GM19397 (cell line): ENCODE measurements at regions not wholly inside any gene's neighbourhood (a gene's known extent, or its start where the extent isn't known, plus 50 kb on each side); places are given as distances from the start of the nearest gene placed in this dataset.
"Not testable (repeated sequence)": the region's sequence is repeated elsewhere in the genome, so short reads cannot be mapped to it uniquely, and the experiment has no call there.

Experiments used
- ATAC-seq: cut with Tn5 transposase; IDR thresholded peaks from one replicate; pipeline ENCODE4 v1.9.1; 2021; ENCODE audit warnings: mild to moderate bottlenecking, moderate library complexity; ENCODE audit not compliant: unreplicated experiment

- ATAC-seq: no peak
Measured at GRCh38 chr4:94011190-94011589, 182.6 kb downstream of the ATOH1 start.

GRCh38 chr4:94014484-94015136 lies 186.1 kb downstream of the ATOH1 start:
- ATAC-seq: no peak

GRCh38 chr4:94015956-94016355 lies 187.4 kb downstream of the ATOH1 start:
- ATAC-seq: no peak

DNA sequence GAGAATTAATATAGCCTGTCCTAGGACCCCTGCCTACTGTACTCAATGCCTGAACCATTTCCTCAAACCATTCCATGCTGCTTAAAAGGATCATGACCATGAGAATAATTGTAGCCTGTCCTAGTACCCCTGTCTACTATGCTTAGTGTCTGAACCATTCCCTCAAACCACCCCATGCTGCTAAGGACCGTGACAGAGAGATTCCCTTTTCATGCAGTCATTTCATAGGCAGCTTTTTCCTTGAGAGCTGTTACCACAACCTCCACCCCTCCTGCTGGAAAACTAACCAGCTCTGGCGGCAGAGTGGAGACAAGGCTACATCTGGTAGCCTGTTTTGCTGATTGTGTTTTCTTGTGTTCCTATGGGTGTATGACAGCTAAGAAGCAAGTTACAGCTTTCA lies 174.9 kb upstream of the SMARCAD1 start:
- no peak for ATAC-seq

GRCh38 chr4:94036964-94037363 lies 170.7 kb upstream of the SMARCAD1 start:
- ATAC-seq: no peak

- no peak for ATAC-seq
Measured at GRCh38 chr4:94038195-94038594, 169.5 kb upstream of the SMARCAD1 start.

DNA sequence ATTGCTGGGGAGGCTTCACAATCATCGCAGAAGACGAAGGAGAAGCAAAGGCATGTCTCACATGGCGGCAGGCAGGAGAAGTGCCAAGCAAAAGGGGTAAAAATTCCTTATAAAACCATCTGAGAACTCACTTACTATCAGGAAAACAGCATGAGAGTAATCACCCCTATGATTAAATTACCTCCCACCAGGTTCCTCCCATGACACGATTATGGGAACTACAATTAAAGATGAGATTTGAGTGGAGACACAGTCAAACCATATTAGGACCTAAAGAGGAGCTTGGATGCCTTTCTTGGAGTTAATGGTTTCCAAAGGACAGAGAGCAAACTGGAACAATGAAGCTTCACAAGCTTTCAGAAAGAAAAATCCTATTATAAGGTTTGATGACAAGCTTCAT lies 168.4 kb upstream of the SMARCAD1 start:
- ATAC-seq: no peak

DNA sequence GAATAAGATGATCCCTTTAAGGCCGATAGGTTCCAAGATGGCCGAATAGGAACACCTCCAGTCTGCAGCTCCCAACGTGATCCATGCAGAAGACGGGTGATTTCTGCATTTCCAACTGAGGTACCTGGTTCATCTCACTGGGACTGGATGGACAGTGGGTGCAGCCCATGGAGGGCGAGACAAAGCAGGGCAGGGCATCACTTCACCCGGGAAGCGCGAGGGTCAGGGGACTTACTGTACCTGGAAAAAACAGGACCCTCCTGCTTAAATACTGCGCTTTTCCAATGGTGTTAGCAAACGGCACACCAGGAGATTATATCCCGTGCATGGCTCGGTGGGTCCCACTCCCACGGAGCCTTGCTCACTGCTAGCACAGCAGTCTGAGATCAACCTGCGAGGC lies 163.2 kb upstream of the SMARCAD1 start:
- not testable (repeated sequence) for ATAC-seq

DNA sequence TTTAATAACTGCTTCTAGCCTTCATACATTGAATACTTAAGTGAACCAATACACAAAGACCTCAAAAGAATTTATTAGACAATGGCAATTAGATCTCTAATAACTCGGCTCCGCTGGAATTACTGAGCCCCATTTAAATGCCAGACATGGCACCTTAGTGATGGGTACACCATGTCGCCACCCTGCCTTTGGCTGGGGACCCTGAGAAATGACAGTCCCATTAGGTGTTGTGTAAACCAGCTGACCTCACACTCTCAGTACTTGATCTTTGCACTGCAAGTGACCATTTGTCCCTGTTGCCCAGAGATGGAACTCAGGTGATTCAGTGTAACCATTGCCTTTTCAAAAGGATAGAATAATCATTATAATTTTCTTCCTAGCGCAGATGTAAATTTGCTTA lies 144.6 kb upstream of the SMARCAD1 start:
- ATAC-seq: no peak

DNA sequence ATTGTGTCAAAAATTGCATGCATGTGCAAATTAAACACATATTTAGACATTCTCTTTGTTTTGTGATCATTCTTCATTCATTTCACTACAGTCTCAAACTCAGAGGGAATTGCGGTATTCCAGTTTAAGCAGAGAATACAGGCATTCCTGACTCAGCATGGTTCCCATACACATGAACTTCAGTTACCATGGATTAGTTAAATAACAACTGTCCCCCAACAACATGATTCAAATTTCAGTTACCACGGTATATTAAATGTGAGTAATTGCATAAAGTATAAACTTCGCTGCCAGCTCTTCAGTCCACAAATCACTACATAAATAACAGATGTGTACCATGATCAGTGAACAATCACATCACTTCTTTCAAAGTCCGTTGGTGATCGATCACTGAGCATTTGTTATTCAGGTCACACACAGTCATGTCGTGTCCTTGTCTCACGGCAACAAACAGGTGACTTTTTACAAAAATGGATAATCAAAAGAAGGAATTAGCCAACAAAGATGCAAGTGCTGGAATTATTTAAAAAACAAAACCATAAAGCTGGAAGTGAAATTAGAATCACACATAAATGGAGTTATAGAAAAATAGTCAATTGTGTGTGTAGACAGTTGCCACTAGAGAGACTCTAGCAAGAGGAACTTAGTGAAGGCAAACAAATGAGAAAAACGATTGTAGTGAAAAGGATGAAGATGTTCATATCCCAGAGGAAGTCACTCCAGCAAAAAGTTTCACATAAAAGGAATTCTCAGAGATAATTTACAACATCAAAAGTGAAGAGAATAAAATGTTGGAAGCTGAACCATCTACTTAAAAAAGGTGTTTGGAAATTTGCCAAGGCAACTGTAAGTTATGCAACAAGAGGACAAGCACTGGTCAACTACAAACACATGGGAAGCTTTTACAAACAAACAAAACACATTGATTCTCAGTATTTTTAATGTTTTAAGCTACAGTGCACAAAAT lies 138.6 kb upstream of the SMARCAD1 start:
- ATAC-seq: no peak

- ATAC-seq: no peak
Measured at GRCh38 chr4:94076498-94076897, 131.2 kb upstream of the SMARCAD1 start.

- ATAC-seq: no peak
Measured at GRCh38 chr4:94084155-94084554, 123.5 kb upstream of the SMARCAD1 start.

GRCh38 chr4:94099141-94099540 lies 108.5 kb upstream of the SMARCAD1 start:
- ATAC-seq: not testable (repeated sequence)

- no peak for ATAC-seq
Measured at GRCh38 chr4:94112644-94113043, 95.0 kb upstream of the SMARCAD1 start.

GRCh38 chr4:94115687-94116086 lies 92.0 kb upstream of the SMARCAD1 start:
- no peak for ATAC-seq

DNA sequence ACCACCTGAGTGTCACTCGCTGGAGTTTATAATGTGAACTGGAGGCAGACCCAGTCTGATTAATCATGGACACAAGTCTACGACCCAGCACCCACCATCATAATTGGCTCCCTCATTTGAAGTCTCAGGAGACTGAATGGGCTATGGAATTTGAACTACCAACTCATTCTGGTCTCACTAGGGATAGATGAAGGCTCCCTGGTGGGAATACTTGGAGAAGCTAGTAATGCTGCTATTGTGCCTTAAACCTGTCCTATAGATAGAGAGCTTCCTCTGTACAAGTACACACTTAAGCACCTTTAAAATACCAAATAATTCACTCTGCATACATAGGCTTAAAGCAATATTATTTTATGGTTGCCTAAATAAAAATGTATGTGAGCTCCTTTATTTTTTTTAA lies 90.8 kb upstream of the SMARCAD1 start:
- ATAC-seq: no peak

DNA sequence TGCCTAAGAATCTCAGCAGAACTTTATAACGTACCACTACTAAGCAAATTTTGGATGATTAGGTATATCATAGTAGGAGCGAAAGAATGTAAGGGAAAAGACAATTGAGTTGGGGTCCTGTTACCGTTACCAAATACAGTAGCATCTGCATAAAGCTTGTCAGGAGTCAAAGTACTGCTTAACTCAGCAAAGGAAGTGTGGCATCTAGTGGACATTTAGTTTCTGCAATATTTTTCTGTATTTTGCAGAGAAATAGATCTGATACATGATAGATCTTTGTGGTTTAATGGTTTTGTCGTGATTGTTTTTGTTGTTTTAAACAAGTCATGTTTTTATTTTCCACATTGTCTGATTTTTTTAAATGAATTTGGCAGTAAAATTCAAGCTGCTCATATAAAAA lies 81.0 kb upstream of the SMARCAD1 start:
- no peak for ATAC-seq

DNA sequence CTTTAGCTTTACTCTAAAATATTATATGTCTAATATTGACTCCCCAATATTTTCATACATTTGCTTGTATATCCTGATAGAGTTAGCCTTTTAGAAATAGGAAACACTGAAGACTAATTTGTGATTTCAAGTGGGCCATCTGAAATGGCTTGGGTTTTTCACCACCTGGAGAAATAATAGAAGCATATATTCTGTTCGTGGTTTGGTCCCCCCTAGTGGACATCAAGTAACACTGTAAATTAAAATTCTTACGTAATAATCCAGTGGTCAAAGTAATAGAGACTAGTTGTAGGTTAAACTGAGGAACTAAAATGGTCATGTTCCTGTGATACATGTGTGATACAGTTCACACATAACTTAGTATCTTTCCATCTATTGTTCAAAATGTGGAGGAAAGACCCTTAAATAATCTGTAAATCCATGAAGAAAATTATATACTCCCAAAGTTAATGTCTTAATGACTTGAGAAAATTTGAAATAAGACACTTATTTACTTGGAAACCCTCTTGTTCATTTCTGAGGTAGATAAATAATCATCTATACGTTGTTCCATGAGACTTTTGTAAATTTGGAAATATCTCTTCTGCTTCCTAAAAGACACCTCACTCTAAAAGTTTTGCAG lies 79.8 kb upstream of the SMARCAD1 start:
- ATAC-seq: peak; percentile 68

DNA sequence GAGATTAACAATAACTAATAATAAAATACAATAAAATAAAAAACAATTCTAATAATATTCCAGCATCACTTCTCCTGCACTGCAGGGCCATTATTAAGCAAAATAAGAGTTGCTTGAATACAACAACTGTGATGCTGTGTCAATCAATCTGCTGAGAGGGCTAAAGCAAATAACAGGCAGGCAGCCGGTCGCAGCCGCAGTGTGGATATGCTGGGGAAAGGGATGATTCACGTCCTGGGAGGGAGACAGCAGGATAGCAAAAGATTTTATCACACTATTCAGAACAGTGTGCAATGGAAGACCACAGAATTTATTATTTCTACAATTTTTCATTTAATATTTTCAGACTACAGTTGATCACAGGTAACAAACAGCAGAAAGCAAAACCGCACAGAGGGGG lies 76.5 kb upstream of the SMARCAD1 start:
- no peak for ATAC-seq

- ATAC-seq: no peak
Measured at GRCh38 chr4:94135701-94136100, 72.0 kb upstream of the SMARCAD1 start.

DNA sequence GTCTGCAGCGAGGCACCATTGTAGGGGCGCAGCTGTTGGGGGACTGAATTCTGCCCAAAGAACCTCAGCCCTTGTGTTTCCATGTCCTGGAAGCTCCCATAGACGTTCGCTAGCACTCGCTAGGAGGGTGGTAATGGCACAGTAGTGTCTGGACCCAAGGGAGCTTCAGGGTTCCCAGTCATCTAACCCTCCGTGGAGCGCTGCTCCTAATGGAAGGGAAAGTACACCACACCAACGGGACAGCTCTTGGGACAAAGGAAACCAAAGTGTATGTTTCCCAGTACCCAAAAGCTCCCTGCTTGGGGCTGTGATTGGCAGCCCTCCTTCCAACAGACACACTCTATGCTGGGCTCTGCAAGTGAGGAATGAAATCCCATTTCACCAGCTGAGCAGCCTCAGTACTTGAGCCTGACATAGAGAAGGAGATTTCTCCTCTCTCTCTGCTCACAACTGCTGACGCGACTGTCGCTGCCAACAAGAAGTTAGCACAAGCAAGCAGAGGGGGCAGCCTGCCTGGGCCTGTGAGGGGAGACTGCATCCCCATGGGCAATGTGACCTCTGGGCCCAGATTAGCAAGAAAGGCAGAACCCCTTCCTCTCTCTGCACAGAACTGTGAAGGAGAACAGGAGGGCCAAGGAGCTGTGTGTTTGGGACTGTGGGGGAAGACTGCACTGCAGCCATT lies 67.6 kb upstream of the SMARCAD1 start:
- ATAC-seq: no peak
